Ovary (tissue), 3 donors: ENCODE measurements at regions not wholly inside any gene's neighbourhood (a gene's known extent, or its start where the extent isn't known, plus 50 kb on each side); places are given as distances from the start of the nearest gene placed in this dataset.

Source experiments
- EP300 ChIP-seq: sonication (generic); formaldehyde crosslinking; IDR thresholded peaks from one replicate; pipeline ENCODE4 v1.6.1; 2017; ENCODE audit warnings: antibody characterized with exemption
- POLR2A ChIP-seq: fragments of 450-650 bp; IDR thresholded peaks from one replicate; pipeline ENCODE4 v1.6.1; 2017; ENCODE audit warnings: antibody characterized with exemption, mild to moderate bottlenecking, moderate library complexity
- TF ChIP-seq, protein P1 (sequence below), 3 donors: fragments of 450-650 bp in 2 of 3; fragments of 200-600 bp in 1 of 3; IDR thresholded peaks; one replicate each; pipeline versions ENCODE4 v1.5.1 to v1.8.0; 2016 to 2022; ENCODE audit warnings: antibody characterized with exemption in 3 of 3, mild to moderate bottlenecking in 1 of 3
- donor health status: DM: no; HTN: no; CAD: no.

DNA sequence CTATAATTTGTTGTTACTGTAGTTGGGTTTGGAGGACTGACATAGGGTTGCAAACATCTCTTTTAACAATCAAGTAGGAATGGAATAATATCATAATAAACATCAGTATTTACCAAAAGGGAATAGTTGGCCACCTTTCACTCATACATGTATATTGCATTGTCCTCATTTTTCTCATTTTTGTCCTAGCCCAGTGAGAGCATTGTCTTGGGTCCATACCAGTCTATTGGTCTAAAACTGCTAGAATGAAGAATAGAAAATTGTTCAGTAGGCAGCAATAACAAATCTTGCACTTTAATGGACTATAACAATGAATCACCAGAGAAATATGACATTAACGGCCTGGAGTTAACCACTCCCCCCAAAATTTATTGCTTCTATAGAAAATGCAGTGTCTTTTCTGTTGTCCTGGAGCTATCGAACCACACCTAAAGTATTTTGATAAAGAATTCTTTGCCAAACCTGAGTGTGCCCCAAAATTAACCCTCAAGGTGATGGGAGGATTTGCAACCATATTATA lies 80.9 kb upstream of the IL33 start:
- TF ChIP-seq, protein P1, sequence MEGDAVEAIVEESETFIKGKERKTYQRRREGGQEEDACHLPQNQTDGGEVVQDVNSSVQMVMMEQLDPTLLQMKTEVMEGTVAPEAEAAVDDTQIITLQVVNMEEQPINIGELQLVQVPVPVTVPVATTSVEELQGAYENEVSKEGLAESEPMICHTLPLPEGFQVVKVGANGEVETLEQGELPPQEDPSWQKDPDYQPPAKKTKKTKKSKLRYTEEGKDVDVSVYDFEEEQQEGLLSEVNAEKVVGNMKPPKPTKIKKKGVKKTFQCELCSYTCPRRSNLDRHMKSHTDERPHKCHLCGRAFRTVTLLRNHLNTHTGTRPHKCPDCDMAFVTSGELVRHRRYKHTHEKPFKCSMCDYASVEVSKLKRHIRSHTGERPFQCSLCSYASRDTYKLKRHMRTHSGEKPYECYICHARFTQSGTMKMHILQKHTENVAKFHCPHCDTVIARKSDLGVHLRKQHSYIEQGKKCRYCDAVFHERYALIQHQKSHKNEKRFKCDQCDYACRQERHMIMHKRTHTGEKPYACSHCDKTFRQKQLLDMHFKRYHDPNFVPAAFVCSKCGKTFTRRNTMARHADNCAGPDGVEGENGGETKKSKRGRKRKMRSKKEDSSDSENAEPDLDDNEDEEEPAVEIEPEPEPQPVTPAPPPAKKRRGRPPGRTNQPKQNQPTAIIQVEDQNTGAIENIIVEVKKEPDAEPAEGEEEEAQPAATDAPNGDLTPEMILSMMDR (IDR thresholded peaks at IDR 0.05) = no peak
- TF ChIP-seq EP300 = no peak
- no peak for TF ChIP-seq POLR2A
